ENCODE measurements at regions not wholly inside any gene's neighbourhood (a gene's known extent, or its start where the extent isn't known, plus 50 kb on each side); places are given as distances from the start of the nearest gene placed in this dataset.

GRCh38 chr16:86768999-86769398, 190.7 kb downstream of the FOXL1 start:
- H3K4me1 ChIP-seq (ENCODE audit: control insufficient read depth, insufficient read depth, low read length, poor library complexity, severe bottlenecking) = peaks cover 23% of the 10 kb centered on the region
- no peaks in the 10 kb centered on the region for H3K9me3 ChIP-seq (ENCODE audit: control insufficient read depth, low read length)
- H3K27ac ChIP-seq (ENCODE audit: low read depth, low read length, severe bottlenecking) = no peak overlapping the region
- no peaks in the 10 kb centered on the region for H3K36me3 ChIP-seq (ENCODE audit: control insufficient read depth, insufficient read depth, low read length)
- no peak overlapping the region for H3K4me3 ChIP-seq (ENCODE audit: extremely low read depth, insufficient read depth, low read length, poor library complexity, severe bottlenecking)
- WGBS, 2 experiments (ENCODE audit: insufficient coverage in 2 of 2) = 97 to 98% methylated on average over 4 to 6 of the region's 7 CpGs

- H3K27ac ChIP-seq (ENCODE audit: low read depth, low read length, severe bottlenecking) = peak overlapping the region; percentile 50
- WGBS, 2 experiments (ENCODE audit: insufficient coverage in 2 of 2) = 53 to 75% methylated on average over 3 to 4 of the region's 8 CpGs
- H3K9me3 ChIP-seq (ENCODE audit: control insufficient read depth, low read length) = no peaks in the 10 kb centered on the region
- peaks cover 23% of the 10 kb centered on the region for H3K4me1 ChIP-seq (ENCODE audit: control insufficient read depth, insufficient read depth, low read length, poor library complexity, severe bottlenecking)
- H3K4me3 ChIP-seq (ENCODE audit: extremely low read depth, insufficient read depth, low read length, poor library complexity, severe bottlenecking) = no peak overlapping the region
- no peaks in the 10 kb centered on the region for H3K36me3 ChIP-seq (ENCODE audit: control insufficient read depth, insufficient read depth, low read length)
Observed at GRCh38 chr16:86771506-86772460, 193.4 kb downstream of the FOXL1 start.

DNA sequence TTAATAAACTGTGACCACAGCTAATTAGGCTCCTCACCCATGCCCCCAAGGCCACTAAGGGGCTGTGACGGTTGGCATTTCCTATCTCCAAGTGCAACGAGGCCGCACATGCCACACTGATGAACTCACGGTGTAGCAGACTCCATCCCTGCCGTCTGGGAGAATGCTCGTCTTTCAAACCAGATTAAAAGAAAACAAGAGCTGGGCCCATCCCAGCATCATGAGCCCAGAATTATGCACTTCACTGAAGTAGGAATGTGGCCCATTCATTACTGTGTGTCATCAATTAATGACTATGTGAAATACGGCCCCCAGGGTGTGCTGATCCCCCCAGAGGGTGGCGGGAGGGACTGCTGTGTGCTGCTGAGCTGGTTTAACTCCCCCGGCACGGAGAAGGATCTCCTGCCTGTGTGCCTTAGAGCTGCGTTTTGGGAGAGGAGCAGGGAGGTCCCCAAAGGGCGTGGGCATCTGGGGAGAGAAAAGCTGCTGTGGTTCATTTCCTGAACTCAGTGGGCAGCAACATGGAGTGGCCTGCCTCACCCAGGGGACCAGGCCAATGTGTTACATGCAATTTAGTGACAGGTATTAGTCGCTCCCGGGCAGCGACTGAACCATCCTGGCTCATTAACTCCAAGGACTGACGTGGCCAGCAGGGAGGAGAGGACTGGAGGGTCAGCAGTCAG, 194.5 kb downstream of the FOXL1 start:
- H3K36me3 ChIP-seq (ENCODE audit: control insufficient read depth, insufficient read depth, low read length) = no peaks in the 10 kb centered on the region
- no peak overlapping the region for H3K4me3 ChIP-seq (ENCODE audit: extremely low read depth, insufficient read depth, low read length, poor library complexity, severe bottlenecking)
- no peaks in the 10 kb centered on the region for H3K9me3 ChIP-seq (ENCODE audit: control insufficient read depth, low read length)
- H3K4me1 ChIP-seq (ENCODE audit: control insufficient read depth, insufficient read depth, low read length, poor library complexity, severe bottlenecking) = peaks cover 23% of the 10 kb centered on the region
- peak overlapping the region; percentile 50 for H3K27ac ChIP-seq (ENCODE audit: low read depth, low read length, severe bottlenecking)
- 71 to 74% methylated on average over 14 to 16 of the region's 16 CpGs for WGBS, 2 experiments (ENCODE audit: insufficient coverage in 2 of 2)

DNA sequence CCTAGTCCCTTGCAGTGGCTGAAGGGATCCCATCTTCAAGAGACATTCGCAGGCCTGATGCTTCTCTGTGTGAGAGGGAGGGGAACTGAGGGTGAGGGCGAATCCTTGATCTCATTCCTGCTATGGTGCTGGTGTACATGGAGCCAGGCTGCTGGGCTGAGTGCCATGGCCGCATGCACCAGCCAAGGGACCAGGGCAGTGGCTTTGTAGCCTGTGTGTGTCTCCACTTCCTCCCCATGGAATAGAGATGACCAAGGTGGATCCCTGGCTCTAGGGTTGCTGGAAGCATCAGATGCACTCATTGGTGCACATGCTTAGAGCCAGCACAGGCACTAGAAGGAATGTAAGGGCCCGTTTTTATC, 195.0 kb downstream of the FOXL1 start:
- H3K36me3 ChIP-seq (ENCODE audit: control insufficient read depth, insufficient read depth, low read length) = no peaks in the 10 kb centered on the region
- H3K27ac ChIP-seq (ENCODE audit: low read depth, low read length, severe bottlenecking) = peak overlapping the region; percentile 50
- WGBS, 2 experiments (ENCODE audit: insufficient coverage in 2 of 2) = 85% methylated on average over 3 to 4 of the region's 4 CpGs
- H3K4me3 ChIP-seq (ENCODE audit: extremely low read depth, insufficient read depth, low read length, poor library complexity, severe bottlenecking) = no peak overlapping the region
- peaks cover 23% of the 10 kb centered on the region for H3K4me1 ChIP-seq (ENCODE audit: control insufficient read depth, insufficient read depth, low read length, poor library complexity, severe bottlenecking)
- no peaks in the 10 kb centered on the region for H3K9me3 ChIP-seq (ENCODE audit: control insufficient read depth, low read length)

GRCh38 chr16:86774931-86775330, 196.6 kb downstream of the FOXL1 start:
- WGBS, 2 experiments (ENCODE audit: insufficient coverage in 2 of 2) = 97% methylated on average over 7 to 12 of the region's 12 CpGs
- Histone ChIP-seq H3K27ac (ENCODE audit: low read depth, low read length, severe bottlenecking) (no peak overlapping the region), H3K4me1 (ENCODE audit: control insufficient read depth, insufficient read depth, low read length, poor library complexity, severe bottlenecking) (peaks cover 21% of the 10 kb centered on the region), H3K36me3 (ENCODE audit: control insufficient read depth, insufficient read depth, low read length) (no peaks in the 10 kb centered on the region), H3K4me3 (ENCODE audit: extremely low read depth, insufficient read depth, low read length, poor library complexity, severe bottlenecking) (no peak overlapping the region), H3K9me3 (ENCODE audit: control insufficient read depth, low read length) (no peaks in the 10 kb centered on the region)

DNA sequence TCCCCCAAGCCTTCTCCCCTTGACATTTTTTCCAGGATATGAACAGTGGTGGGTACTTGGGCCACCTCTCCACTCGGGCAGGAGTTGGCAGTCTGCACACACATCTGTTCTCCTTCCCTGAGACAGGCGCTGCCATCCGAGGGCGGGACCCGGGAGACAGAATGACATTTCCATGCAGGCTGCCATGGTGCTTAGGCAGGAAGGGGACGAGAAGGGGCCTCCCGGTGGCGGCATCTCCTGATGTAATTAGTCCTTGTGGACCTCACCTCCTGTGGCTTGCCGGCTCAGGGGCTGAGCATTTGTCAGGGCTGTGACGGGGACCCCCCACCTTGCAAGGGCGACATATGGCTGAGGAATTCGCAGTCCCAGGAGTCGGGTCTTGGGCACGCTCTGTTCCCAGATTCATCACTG, 197.2 kb downstream of the FOXL1 start:
- H3K36me3 ChIP-seq (ENCODE audit: control insufficient read depth, insufficient read depth, low read length) = no peaks in the 10 kb centered on the region
- H3K9me3 ChIP-seq (ENCODE audit: control insufficient read depth, low read length) = no peaks in the 10 kb centered on the region
- H3K4me1 ChIP-seq (ENCODE audit: control insufficient read depth, insufficient read depth, low read length, poor library complexity, severe bottlenecking) = peaks cover 21% of the 10 kb centered on the region
- H3K4me3 ChIP-seq (ENCODE audit: extremely low read depth, insufficient read depth, low read length, poor library complexity, severe bottlenecking) = no peak overlapping the region
- no peak overlapping the region for H3K27ac ChIP-seq (ENCODE audit: low read depth, low read length, severe bottlenecking)
- WGBS, 2 experiments (ENCODE audit: insufficient coverage in 2 of 2) = 50 to 54% methylated on average over 9 to 11 of the region's 14 CpGs

DNA sequence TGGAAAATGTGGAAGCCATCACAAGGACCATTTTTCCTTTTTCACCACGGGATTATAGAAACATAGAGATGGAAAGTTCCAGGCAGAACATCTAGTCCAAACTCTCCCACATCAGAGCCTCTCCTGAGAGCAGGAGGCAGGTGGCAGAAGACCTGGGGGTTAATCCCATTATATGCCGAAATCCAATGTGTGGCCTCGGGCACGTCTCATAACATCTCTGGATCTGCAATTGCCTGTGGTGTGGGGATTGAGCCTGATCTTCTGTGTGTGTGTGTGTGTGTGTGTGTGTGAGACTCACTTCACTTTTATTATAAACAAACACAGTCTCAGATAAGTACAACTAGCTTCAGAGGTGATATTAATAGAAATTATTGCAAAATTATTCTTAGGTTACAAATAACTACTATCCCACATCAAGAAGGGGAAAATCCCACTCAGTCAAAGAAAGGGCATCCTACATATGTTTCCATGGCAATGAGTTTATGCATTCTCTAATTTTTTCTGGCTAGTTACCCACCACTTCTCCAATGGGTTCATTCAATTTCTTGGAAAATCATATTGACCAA, 199.1 kb downstream of the FOXL1 start:
- Histone ChIP-seq H3K4me1 (ENCODE audit: control insufficient read depth, insufficient read depth, low read length, poor library complexity, severe bottlenecking) (peaks cover 11% of the 10 kb centered on the region), H3K9me3 (ENCODE audit: control insufficient read depth, low read length) (no peaks in the 10 kb centered on the region), H3K36me3 (ENCODE audit: control insufficient read depth, insufficient read depth, low read length) (no peaks in the 10 kb centered on the region), H3K27ac (ENCODE audit: low read depth, low read length, severe bottlenecking) (no peak overlapping the region), H3K4me3 (ENCODE audit: extremely low read depth, insufficient read depth, low read length, poor library complexity, severe bottlenecking) (no peak overlapping the region)
- WGBS, 2 experiments (ENCODE audit: insufficient coverage in 2 of 2) = no CpG with 5 or more reads among the region's 4 CpGs

- H3K4me1 ChIP-seq (ENCODE audit: control insufficient read depth, insufficient read depth, low read length, poor library complexity, severe bottlenecking) = peaks cover 4% of the 10 kb centered on the region
- H3K9me3 ChIP-seq (ENCODE audit: control insufficient read depth, low read length) = no peaks in the 10 kb centered on the region
- no peak overlapping the region for H3K4me3 ChIP-seq (ENCODE audit: extremely low read depth, insufficient read depth, low read length, poor library complexity, severe bottlenecking)
- H3K27ac ChIP-seq (ENCODE audit: low read depth, low read length, severe bottlenecking) = no peak overlapping the region
- WGBS, 2 experiments (ENCODE audit: insufficient coverage in 2 of 2) = 98 to 99% methylated on average over 8 to 11 of the region's 13 CpGs
- H3K36me3 ChIP-seq (ENCODE audit: control insufficient read depth, insufficient read depth, low read length) = no peaks in the 10 kb centered on the region
Observed at GRCh38 chr16:86778108-86778745, 199.9 kb downstream of the FOXL1 start.

DNA sequence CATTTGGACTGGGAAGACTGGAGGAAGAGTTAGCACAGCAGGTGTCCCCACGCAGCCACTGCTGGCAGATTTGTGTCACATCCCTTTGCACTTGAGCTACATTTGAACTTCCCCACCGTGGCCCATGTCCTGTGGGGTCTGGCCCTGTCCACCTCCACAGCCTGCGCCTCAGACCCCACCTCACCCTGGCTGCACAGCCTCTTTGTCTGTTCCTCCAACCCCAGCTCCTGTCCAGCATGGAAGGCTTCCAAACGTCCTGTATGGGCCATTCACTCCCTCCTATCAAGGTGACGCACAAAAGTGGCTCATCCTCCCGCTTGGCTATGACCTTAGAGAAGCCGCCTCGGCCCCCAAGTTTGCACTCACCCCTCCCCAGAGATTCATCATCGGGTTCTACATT, 200.6 kb downstream of the FOXL1 start:
- H3K4me1 ChIP-seq (ENCODE audit: control insufficient read depth, insufficient read depth, low read length, poor library complexity, severe bottlenecking) = no peaks in the 10 kb centered on the region
- H3K9me3 ChIP-seq (ENCODE audit: control insufficient read depth, low read length) = no peaks in the 10 kb centered on the region
- no peak overlapping the region for H3K27ac ChIP-seq (ENCODE audit: low read depth, low read length, severe bottlenecking)
- 83 to 90% methylated on average over 6 to 8 of the region's 9 CpGs for WGBS, 2 experiments (ENCODE audit: insufficient coverage in 2 of 2)
- no peaks in the 10 kb centered on the region for H3K36me3 ChIP-seq (ENCODE audit: control insufficient read depth, insufficient read depth, low read length)
- no peak overlapping the region for H3K4me3 ChIP-seq (ENCODE audit: extremely low read depth, insufficient read depth, low read length, poor library complexity, severe bottlenecking)

GRCh38 chr16:86781046-86781445, 202.7 kb downstream of the FOXL1 start:
- WGBS, 2 experiments (ENCODE audit: insufficient coverage in 2 of 2) = 80 to 94% methylated on average over 11 of the region's 11 CpGs
- no peaks in the 10 kb centered on the region for H3K4me1 ChIP-seq (ENCODE audit: control insufficient read depth, insufficient read depth, low read length, poor library complexity, severe bottlenecking)

More at GRCh38 chr16:86781046-86781445, 202.7 kb downstream of the FOXL1 start:
- Histone ChIP-seq H3K4me3 (ENCODE audit: extremely low read depth, insufficient read depth, low read length, poor library complexity, severe bottlenecking) (no peak overlapping the region), H3K36me3 (ENCODE audit: control insufficient read depth, insufficient read depth, low read length) (no peaks in the 10 kb centered on the region), H3K9me3 (ENCODE audit: control insufficient read depth, low read length) (no peaks in the 10 kb centered on the region), H3K27ac (ENCODE audit: low read depth, low read length, severe bottlenecking) (no peak overlapping the region)
